Activated T-cell treated with anti-CD3 and anti-CD28 coated beads, Interleukin-2, amount 50 U/mL, for 48 hours (primary cell): ENCODE measurements at regions not wholly inside any gene's neighbourhood (a gene's known extent, or its start where the extent isn't known, plus 50 kb on each side); places are given as distances from the start of the nearest gene placed in this dataset.
"Not testable (repeated sequence)": the region's sequence is repeated elsewhere in the genome, so short reads cannot be mapped to it uniquely, and the experiment has no call there.

ENCODE experiments used
- DNase-seq, 2 experiments: peaks; one replicate each; pipeline ENCODE4 v3.0.0-alpha.2; 2020

DNA sequence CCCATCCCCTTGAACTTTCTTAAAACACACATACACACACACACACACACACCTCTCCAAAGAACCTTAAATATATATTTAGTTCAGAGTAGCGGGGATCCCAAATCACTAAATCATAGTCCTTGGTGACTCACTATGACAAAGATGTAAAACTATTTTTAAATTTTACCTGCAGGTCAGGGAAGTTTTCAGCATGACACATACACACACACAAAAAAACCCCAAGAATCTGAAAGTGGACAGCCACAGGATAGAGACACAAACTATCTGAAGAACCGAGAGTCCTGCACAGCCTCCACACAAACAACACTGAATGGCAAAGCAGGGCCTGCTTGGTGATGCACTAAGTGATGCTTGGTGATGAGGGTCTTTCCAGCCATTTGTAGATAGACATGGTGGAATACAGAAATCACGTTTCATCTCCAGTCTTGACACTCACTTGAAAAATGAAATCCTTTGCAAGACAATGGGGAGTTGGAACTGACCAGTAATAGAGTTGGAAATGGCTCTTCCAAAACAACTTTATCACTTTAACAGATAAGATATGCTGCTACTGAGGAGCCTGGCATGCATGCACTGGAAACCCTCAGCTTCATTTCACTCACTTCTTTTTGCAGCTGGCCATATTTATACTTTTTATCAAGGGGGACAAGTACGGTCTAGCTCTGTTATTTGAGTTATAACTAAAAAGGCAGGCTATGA, 307.3 kb downstream of the RAPGEF2 start:
- DNase-seq, result no peak

DNA sequence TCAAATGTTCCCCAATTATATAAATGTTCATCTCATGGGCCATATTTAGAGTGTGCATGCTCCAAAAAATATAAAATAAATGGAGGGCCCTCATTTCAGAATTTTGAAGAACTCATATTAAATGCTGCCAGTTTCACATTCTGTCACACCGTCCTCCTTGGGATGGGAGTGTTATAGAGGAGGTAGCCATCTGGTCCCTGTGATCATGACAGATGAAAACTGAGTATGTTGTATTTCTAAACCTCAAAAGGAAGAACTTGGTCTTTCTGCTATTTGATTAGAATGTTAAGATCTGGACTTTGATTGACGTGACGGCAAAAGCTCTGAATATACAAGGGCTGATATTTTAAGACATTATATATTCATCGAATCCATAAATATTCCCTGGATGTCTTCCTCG, 308.0 kb downstream of the RAPGEF2 start:
- DNase-seq, result no peak

DNA sequence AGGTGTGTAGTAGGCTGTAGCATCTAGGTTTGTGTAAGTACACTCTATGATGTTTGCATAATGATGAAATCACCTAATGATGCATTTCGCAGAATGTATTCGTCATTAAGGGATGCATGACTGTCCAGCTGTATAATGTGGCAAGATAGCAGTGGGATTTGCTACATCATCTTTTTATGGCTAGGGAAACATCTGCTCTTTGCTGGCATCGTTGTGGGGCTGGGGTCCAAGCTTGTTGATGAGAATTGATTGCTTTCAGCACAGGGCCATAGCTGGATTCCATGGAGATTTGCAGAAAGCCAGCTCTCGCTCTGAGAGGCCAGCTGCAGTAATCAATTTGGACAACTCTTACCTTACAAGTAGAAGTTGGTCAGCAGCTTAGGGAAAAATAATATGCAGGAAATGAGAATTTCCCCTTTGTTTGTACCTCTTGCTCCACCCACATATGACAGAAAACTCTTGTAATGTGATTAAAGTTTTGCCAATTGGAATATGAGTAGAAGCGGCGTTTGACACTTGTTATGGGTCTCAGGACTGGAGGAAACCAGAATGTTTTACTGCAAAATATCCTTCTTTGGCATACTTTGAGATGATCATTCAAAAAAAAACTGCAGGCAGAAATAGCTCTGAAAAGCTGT, 310.5 kb downstream of the RAPGEF2 start:
- no peak for DNase-seq

DNA sequence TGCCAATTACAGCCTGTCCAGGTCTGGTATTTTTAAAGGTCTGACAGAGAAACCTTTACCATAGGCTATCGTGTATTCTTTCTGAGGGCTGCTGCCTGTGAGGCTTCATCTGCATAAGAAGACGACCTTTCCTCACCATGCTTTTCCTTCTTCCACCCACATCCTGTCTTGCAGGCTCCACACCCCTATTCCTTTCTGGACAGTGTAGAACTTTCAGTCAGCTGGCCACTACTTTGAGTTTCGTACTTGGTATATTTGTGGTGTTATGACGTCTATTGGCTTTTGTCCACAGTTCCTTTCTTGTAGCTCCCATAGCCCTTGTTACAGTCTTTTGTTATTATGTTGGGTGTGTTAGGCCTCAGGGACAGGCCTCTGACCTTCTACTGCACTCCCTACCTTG, 311.4 kb downstream of the RAPGEF2 start:
- no peak for DNase-seq

DNA sequence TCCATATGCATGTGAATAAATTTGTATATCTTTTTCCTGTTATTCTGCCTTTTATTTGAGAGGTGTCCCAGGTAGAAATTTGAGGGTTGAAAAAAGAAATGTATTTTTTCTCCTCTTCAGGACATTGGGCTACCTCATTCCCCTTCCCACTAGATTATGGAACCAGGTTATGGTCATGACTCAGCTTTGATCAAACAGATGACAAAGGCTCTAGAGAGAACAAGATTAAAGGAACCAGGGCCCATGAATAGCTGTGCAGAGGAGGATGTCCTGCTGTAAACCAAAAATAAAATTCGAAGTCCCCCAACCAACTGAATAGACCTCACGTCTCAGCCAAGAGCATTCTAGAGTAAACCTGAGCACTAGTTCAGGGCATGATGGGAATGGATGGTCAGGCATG, 313.2 kb downstream of the RAPGEF2 start:
- no peak for DNase-seq

DNA sequence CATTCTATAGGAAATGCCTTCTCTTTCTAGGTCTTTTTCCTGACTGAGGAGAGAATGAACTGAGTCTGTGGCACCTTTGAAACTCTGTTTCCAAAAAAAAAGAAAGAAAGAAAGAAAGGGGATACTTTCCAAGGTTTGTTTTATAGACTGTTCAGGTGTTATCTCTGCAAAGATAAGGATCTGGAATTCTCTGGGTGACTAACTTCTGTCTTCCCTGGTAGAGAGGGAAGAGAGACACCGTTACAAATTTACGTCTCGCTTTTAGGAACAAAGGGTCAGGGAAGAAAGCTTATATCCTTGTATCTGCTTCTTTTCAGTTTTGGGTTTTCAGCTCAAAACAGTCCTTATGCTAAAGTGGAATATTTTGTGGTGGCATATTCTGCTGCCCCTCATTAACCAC, 314.1 kb downstream of the RAPGEF2 start:
- no peak for DNase-seq

DNA sequence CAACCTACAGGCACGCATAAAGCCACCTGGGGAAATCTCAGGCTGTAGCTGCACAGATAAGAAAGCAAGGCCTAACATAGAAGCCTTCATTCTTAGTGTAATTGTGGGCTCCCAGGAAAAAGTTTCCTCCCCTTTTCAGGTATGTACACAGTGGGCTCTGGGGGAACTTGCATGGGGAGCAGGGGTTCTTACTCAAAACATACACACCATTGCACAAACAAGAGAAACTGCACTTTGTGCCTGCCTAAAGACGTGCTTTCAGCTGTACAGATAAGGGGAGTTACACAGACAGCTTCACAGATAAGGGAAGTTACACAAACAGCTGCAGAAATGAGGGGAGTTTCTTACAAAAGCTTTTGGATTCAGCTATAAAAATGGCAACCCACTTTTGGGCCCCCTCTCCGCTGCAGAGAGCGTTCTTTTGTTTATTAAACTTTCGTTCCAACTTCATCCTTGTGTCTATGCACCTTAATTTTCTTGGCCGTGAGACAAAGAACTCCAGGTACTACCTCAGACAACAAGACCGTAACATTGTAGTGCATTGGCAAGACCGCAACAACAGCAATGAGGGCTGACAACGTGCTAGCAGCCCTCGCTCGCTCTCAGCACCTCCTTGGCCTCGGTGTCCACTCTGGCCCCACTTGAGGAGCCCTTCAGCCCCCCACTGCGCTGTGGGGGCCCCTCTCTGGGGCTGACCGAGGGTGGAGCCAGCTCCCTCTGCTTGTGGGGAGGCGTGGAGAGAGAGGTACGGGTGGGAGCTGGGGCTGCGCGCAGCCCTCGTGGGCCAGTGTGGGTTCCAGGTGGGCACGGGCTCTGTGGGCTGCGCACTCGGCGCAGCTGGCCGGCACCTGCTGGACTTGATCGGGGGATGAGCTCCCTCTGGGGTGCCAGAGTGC, 317.5 kb downstream of the RAPGEF2 start:
- DNase-seq, result no peak

DNA sequence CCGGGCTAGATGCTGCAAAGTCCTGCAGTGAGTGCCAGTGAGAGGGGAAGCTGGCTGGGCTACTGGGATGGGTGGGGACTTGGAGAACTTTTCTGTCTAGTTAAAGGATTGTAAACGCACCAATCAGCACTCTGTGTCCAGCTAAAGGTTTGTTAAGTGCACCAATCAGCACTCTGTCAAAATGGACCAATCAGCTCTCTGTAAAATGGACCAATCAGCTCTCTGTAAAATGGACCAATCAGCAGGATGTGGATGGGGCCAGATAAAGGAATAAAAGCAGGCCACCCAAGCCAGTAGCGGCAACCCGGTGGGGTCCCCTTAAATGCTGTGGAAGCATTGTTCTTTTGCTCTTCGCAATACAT, 318.2 kb downstream of the RAPGEF2 start:
- DNase-seq, result not testable (repeated sequence)

DNA sequence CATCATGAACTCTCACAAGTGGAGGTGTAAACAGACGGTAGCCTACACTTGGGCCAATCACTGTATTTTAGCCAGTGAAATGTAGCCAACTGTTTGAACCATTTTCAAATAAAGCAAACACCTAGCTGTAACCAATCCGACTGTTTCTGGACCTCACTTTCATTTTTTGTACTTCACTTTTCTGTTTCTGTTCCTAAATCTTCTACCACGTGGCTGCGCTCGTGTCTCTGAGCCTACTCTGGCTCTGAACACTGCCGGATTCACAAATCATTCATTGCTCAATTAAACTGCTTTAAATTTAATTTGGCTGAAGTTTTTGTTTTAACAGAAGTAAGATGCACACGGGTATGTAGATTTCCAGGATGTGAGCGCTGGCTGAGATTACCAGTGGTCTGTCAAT, 319.1 kb downstream of the RAPGEF2 start:
- no peak for DNase-seq

DNA sequence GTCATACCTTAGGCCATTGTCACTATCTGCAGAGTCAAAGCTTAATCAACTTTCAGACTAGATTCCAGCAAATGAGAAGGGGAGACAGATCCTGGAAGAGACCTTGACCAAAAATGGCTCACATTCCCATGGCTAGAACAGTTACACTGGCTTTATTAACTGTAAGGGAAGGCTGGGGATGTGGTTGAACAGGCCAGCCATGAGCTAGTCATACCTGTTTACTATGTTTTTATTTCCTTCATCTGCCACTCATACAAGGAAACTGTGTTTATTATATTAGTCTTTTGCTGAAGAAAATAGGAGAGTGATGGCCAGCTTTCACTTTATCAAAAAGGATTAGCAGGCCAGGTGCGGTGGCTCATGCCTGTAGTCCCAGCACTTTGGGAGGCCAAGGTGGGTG, 319.7 kb downstream of the RAPGEF2 start:
- DNase-seq, result no peak

DNA sequence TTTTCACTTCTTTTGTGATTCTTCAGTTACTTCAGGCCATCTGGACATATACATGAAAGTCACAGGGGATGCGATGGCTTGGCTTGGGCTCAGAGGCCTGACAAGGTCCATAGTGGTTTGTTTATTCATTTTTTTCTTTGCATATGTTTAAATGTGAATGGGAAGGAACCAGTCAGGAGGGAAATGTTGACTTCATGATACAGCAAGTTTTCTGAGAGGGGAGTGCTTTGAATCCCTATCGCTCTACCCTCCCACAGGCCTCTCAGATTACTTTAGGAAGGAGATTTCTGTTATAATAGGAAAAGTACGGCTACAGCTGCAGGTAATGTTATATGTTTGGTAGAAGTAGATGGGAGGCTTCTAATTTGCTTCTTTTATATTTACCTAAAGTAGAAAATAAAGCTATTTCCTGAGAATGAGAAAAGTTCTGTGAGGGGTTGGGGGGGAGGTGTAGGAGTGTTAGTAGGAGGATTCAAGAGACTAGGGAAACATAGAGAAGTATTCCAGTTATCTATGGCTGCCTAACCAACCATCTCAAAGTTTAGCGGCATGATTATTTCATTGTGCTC, 322.9 kb downstream of the RAPGEF2 start:
- DNase-seq, result no peak

DNA sequence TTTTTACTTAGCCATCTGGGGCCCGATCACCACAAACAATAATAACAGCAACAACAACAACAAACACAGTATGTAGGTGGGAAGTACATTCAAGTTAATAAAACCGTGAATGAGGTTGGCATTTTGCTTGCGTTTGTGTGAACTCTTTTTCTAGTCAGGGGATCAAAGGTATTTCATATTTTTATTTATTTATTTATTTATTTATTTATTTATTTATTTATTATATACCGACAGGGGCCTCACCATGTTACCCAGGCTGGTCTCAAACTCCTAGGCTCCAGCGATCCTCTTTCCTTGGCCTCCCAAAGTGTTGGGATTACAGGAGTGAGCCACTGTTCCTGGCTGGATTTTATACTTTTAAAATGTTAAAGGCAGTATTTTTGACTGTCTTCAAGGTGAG, 325.4 kb downstream of the RAPGEF2 start:
- no peak for DNase-seq

DNA sequence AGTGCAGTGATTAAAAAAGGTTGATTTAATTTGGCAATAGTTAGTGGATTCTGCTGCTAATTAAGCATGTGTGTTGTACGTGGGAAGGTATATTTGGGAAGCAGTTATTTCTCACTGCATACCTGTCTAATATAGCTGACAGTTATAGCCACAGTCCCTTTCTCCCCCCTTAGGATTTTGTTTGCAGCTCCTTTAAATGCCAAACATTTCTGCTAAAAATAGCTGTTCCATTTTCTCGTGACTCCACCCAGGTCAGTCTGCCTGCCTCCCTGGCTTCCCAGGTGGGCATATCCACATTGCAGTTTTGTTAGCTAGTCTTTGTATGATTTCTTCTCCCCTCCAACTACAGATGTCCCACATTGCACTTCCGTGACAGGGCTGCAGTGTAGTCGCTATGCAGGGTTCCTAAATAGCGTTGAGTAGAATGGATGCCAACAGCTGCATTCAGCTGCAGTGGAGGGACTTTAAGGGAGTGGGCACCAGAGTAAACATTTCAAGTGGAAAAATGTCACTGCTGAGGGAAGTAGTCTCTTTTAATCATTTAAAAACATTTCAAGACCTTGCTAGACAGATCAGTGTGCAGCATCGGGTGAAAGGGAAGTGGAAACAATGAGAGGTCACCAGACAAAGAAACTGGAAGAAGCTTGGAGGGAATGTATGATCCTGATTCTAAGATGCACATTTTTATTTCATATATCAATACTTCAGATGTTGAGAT, 326.3 kb downstream of the RAPGEF2 start:
- no peak for DNase-seq

DNA sequence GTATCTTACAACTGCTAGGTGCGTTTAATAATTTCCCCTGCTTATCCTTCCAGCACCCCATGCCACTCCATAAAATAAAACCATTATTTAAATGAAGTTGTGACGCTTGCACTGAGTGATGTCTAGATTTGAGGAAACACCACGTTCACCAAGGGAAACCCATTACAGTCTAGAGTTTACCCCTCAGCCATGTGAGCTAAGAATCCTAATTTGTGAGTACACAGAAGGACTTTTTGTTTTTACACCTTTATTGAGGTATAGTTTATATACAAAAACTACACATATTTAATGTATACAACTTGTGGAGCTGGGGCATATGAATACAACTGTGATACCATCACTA, 326.8 kb downstream of the RAPGEF2 start:
- DNase-seq, result no peak

DNA sequence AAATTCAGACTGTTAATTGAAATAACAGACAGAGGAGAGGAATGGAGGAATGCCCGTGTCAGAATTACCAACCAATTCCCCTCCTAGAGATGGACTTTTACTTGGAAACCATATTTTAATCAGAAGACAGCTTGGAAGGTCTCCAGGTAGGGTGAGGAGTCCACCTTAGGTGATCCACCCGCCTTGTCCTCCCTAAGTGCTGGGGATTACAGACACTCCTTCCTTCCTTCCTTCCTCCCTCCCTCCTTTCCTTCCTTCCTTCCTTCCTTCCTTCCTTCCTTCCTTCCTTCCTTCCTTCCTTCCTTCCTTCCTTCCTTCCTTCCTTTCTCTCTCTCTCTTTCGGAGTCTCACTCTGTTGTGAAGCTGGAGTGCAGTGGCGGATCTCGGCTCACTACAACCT, 328.0 kb downstream of the RAPGEF2 start:
- DNase-seq, result no peak

DNA sequence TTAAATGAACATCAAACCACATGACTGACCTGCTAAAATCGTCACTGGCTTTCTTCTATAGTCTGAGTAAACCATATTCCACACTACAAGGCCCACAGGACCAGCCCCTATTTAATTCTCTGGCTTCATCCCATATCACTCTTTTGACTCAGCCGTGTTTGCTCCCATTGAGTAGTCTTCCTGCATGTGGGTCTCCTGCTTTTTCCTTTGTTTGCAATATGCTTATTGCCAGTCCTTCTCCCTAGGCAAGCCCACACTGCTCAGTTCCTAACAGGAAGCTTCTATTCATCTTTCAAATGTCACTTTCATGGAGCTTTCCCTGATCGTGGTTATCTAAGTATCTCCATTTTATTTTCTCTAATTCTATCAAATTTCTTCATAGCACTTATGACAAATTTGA, 329.6 kb downstream of the RAPGEF2 start:
- no peak for DNase-seq

DNA sequence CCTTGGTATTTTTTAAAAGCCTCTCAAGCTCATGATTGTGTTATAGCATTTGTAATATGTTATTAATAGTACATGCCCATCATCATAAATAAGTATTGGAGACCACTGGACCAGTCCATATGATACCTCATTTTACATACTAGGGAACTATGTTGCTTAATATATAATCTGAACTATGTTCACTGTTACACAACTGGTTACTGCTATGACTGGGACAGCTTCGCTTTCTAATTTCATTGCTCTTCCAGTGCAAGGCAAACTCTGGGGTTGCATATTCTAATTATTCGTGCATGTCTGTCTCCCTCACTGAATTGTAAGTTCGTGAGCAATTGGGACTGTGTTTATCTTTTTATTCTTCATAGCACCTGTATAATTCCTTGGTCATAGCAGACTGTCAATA, 330.5 kb downstream of the RAPGEF2 start:
- no peak for DNase-seq

DNA sequence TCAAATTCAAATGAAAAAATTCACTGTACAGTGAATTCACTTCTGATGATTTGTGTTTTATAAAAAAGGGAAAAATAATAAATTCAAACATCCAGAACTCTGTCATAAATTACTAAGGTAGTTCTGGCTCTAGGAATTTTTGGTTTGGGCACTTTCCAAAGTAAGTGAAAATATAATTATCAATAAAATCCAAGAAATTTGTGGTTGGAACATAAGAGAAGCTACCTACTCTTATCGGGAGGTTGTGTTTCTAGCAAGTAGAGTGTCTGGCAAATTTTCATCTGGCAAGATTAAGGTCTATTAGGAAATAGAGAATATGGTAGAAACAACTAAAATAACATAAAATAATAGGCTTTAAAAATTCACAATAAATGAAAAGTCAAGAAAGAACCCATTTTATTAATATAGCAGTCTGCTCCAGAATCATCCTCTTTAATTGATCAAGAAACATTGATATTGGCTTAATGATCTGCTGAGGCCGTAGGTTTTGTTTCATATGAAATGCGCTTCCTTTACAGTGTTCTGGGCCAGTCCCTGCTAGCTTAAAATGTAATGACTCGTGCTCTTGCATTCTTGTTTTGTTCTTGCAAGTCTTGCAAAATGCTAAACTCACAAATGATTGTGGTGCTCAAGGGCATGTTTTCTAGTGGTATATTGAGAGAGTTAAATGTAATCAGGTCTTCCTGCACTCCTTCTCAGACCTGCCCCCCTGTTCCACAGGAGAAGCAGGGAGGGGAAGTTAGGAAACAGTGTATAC, 331.4 kb downstream of the RAPGEF2 start:
- DNase-seq, result no peak

DNA sequence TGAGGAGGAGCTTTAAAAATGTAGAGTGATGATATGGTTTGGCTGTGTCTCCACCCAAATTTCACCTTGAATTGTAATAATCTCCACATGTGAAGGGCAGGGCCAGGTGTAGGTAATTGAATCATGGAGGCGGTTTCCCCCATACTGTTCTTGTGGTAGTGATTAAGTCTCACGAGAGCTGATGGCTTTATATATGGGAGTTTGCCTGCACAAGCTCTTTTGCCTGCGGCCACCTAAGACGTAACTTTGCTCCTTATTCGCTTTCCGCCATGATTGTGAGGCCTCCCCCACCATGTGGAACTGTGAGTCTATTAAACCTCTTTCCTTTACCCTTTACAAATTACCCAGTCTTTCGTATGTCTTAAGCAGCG, 332.0 kb downstream of the RAPGEF2 start:
- no peak for DNase-seq

DNA sequence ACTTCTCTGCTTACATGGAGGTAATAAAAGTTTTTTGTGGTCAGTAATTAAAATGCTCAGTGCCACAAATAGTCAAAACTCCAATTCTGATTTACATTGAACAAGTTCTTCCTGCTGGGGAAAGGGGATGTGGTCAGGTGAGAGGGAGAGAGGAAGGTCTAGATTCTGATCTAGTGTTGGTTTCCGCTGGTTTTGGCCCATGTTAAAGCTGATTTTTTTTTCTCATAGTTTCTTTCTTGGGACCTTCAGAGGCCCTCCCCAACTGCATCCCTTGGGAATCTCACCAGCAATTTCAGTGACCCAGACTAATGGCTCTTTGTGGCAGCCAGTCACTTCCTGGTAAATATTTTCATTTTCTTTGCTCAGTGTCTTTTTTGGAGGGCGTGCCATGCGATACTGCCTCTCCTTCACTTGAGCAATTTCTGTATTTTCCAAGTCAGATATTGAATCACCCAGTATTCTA, 332.7 kb downstream of the RAPGEF2 start:
- DNase-seq, result no peak

DNA sequence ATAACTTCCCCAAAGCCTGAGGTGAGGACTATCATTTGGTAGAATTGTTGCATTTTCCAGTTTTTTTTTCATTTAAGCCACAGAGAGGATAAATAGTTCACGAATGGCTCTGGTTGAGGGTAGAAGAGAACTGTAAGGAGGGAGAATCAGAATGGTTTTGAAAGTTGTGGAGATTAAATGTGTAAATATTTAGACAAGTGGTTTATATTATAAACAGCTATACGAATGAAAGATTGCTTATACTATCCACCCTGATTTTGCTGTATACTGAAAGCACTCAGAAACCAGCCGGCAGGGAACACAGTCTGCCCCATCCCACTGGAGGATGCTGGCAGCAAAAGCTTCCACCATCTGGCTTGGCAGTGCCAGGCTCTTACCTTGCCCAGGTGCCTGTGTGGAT, 341.1 kb downstream of the RAPGEF2 start:
- no peak for DNase-seq

DNA sequence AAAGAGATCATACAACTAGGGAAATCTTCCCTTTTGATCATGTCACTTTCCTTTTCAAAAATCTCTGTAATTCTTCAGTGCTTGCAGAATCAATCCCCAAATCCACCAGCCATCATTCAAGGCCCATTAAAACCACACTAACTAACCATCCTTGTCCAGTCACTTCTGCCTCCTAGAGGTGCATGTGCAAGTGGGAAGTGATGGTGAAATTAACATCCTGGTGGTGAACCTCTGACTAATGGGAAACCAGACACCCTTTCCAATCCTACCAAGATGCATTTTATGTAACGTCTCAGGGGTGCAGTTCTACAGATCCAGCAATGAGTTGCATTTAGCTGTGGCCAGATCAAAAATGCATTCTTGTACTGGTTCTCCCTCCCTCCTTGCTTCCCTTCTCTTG, 341.8 kb downstream of the RAPGEF2 start:
- DNase-seq, result no peak
